ENCODE measurements at regions not wholly inside any gene's neighbourhood (a gene's known extent, or its start where the extent isn't known, plus 50 kb on each side); places are given as distances from the start of the nearest gene placed in this dataset.

DNA sequence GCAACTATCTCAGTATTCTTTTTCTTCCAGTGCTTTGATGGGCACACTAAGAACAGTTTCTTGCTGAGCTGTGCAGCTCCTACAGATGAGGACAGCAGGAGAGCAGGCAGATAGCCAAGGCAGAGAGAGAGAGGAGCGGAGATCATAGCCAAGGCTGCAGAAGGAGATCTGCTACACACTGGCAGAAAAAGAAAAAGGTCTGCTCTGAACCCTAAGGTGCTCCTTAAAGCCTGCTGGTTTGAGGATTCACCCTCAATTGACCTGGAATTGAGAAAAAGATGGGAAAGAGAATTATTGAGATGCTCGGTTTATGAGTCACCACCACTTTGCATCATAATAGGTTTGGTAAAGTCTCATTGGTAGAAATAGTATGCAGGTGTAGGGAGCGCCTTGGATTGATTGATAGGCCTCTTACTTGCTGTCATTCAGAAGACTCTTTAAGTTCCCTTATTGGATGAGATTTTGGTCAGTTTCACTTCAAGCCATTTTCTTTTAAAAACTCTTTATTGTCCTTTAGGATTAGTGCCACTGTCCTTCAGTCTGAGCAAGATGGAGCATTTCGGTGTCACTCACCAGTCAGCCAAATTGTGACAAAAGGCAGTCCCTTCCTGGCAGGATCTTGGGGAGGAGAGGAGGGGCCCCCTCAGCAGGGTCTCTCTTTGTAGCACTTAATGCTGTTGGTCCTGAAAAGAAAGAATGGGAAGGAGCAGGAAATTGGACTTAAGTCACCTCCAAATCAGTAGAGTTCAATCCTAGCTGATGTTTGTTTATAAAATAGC is 685.0 kb downstream of the ADGRL2 start:
- 57 to 65% methylated on average over 4 of the region's 4 CpGs for WGBS, 2 donors
- Histone ChIP-seq H3K27me3 (no peaks in the 10 kb centered on the region), H3K36me3 (no peaks in the 10 kb centered on the region), H3K9me3 (no peaks in the 10 kb centered on the region), H3K4me3 (no peak overlapping the region), H3K4me1 (no peaks in the 10 kb centered on the region), H3K27ac (no peak overlapping the region)
- intact Hi-C loops (cut with DNase I) = no loop called here
- no peak for DNase-seq
- TF ChIP-seq, protein P1, sequence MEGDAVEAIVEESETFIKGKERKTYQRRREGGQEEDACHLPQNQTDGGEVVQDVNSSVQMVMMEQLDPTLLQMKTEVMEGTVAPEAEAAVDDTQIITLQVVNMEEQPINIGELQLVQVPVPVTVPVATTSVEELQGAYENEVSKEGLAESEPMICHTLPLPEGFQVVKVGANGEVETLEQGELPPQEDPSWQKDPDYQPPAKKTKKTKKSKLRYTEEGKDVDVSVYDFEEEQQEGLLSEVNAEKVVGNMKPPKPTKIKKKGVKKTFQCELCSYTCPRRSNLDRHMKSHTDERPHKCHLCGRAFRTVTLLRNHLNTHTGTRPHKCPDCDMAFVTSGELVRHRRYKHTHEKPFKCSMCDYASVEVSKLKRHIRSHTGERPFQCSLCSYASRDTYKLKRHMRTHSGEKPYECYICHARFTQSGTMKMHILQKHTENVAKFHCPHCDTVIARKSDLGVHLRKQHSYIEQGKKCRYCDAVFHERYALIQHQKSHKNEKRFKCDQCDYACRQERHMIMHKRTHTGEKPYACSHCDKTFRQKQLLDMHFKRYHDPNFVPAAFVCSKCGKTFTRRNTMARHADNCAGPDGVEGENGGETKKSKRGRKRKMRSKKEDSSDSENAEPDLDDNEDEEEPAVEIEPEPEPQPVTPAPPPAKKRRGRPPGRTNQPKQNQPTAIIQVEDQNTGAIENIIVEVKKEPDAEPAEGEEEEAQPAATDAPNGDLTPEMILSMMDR (IDR thresholded peaks at IDR 0.05) = no peak
- no peak for TF ChIP-seq POLR2A (IDR thresholded peaks at IDR 0.05)

DNA sequence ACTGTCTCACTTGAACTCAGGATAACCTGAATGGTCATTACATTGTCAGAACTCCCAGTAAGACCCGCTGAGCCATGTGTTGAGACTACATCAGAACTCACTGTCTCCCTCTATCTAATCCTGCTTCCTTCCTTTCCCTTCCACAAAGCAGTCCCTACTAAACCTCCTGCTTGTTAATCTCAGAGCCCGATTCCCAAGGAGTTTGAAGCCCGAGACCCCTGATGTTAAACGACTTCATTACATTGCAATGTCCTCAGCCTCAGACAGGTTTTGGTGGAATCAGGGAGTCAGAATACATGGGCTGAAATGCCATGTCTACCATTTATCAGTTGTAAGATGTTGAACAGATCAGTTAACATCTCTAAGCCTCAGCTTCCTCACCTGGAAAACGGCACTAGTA is 682.4 kb downstream of the ADGRL2 start:
- intact Hi-C loops (cut with DNase I) = no loop called here
- H3K36me3 ChIP-seq = no peaks in the 10 kb centered on the region
- H3K9me3 ChIP-seq = no peaks in the 10 kb centered on the region
- no peak for TF ChIP-seq POLR2A (IDR thresholded peaks at IDR 0.05)
- TF ChIP-seq, protein P1 (IDR thresholded peaks at IDR 0.05) = no peak
- no peaks in the 10 kb centered on the region for H3K27me3 ChIP-seq
- no peak overlapping the region for H3K4me3 ChIP-seq
- WGBS, 2 donors = 90 to 92% methylated on average over 3 to 5 of the region's 5 CpGs
- no peaks in the 10 kb centered on the region for H3K4me1 ChIP-seq
- DNase-seq = no peak
- H3K27ac ChIP-seq = no peak overlapping the region

DNA sequence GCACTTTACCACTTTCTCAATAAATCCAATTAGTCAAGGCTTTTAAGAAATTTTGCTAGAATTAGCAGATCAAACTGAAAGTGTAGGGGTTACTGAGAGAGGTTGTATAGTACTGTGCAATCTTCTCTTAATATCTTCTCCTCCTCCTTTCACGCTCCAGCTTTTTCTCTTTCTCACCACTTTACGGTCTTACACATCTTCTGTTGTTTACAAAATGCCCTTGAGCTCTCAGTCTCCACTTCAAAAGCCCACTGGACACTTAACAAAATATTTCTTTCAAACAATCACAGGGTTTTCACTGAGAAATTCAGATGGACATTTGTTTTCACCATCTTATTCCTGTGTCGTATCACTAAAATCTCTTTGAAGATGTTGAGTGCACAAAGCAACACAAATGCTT is 678.2 kb downstream of the ADGRL2 start:
- intact Hi-C loops (cut with DNase I) = no loop called here
- Histone ChIP-seq H3K27ac (no peak overlapping the region), H3K4me3 (no peak overlapping the region), H3K4me1 (no peaks in the 10 kb centered on the region), H3K36me3 (no peaks in the 10 kb centered on the region), H3K27me3 (no peaks in the 10 kb centered on the region), H3K9me3 (no peaks in the 10 kb centered on the region)
- no peak for DNase-seq
- WGBS, 2 donors = 85 to 90% methylated on average over 3 of the region's 3 CpGs
- no peak for TF ChIP-seq POLR2A (IDR thresholded peaks at IDR 0.05)
- TF ChIP-seq, protein P1 (IDR thresholded peaks at IDR 0.05) = no peak

DNA sequence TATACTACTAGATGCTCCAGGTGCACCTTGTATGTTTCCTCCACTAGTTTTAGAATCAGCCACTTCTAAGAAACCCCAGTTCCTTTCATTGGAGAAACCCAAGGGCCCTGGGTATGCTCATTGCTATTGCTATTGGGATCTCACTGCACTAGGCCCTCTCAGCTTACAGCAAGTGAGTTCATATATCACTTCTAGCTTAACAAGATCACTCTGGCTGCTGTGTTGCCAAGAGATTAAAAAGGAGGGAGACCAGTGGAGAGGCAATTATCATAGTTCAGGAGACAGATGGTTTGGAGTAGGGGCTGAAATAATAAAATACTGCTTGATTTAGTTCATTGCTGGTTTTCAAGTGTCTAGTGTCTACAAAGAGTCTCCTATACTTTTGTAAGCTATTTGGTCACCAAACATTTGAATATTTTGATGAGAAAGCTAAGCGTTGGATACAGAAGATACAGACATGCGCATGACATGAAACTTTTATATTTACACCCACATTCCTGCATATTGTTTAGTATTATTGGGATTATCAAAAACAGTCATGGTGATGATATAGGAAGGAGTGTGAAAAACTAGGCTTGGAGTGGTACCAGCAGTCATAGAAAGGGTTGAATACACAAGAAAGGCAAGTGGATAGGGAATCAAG is 671.9 kb downstream of the ADGRL2 start:
- intact Hi-C loops (cut with DNase I) = no loop called here
- TF ChIP-seq, protein P1 (IDR thresholded peaks at IDR 0.05) = no peak
- TF ChIP-seq POLR2A (IDR thresholded peaks at IDR 0.05) = no peak
- Histone ChIP-seq H3K9me3 (no peaks in the 10 kb centered on the region), H3K27me3 (no peaks in the 10 kb centered on the region), H3K36me3 (no peaks in the 10 kb centered on the region), H3K4me3 (no peak overlapping the region), H3K4me1 (no peaks in the 10 kb centered on the region), H3K27ac (no peak overlapping the region)
- 94 to 98% methylated on average over 2 of the region's 2 CpGs for WGBS, 2 donors
- no peak for DNase-seq

DNA sequence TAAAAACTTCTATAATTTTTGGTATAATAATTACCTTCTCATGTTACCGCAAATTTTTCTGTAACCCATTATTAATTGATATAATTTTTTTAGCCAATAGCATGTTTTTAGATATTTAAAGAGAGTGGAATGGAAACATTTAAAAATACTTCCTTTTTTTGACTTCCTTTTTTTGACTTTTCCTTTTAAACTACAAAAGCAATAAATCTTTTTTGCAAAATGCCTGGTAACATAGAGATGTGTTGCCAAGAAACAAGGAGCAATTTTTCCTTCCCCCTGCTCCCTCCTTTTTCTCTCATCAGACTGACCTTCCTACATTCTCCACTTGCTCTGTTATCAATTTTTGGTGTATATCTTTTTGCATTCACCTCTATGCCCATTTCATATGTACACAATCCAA is 666.2 kb downstream of the ADGRL2 start:
- no peak for DNase-seq
- no peak for TF ChIP-seq POLR2A (IDR thresholded peaks at IDR 0.05)
- TF ChIP-seq, protein P1 (IDR thresholded peaks at IDR 0.05) = no peak
- Histone ChIP-seq H3K27ac (no peak overlapping the region), H3K27me3 (no peaks in the 10 kb centered on the region), H3K9me3 (no peaks in the 10 kb centered on the region), H3K36me3 (no peaks in the 10 kb centered on the region), H3K4me1 (peaks cover 0 to 27% (median 5%) of the 10 kb centered on the region in 3 donors), H3K4me3 (no peak overlapping the region)
- intact Hi-C loops (cut with DNase I) = no loop called here
- WGBS, 2 donors = 73 to 76% methylated on average over 1 of the region's 1 CpG
